H1 (cell line): ENCODE measurements at regions not wholly inside any gene's neighbourhood (a gene's known extent, or its start where the extent isn't known, plus 50 kb on each side); places are given as distances from the start of the nearest gene placed in this dataset.

Source experiments
- CTCF ChIA-PET: fragments of 300-600 bp; sonication (Branson Sonifier 250); formaldehyde crosslinking; loops from one replicate; lab custom pipeline; 2021; ENCODE audit not compliant: partially characterized antibody; lab: Charles Lee
- POLR2A ChIA-PET: fragments of 300-600 bp; sonication (Branson Sonifier 250); formaldehyde crosslinking; loops from one replicate; lab custom pipeline; 2021; ENCODE audit warnings: inconsistent platforms; ENCODE audit not compliant: partially characterized antibody; lab: Charles Lee
- DNase-seq, 2 experiments: peaks; one replicate each; pipeline versions ENCODE4 v3.0.0 to v3.0.0-alpha.2; 2010 to 2022; ENCODE audit warnings: low spot score in 2 of 2, low read depth in 1 of 2, mixed read lengths in 1 of 2
- FAIRE-seq: peaks from 2 replicates; lab custom pipeline; 2011; peaks lifted over from hg19 to GRCh38; lab: Jason Lieb, UNC
- H2AFZ ChIP-seq: 2 replicates; pipeline ENCODE4 v1.8.1; 2012; ENCODE audit warnings: low read length, inconsistent platforms
- H2AK5ac ChIP-seq: 2 replicates; pipeline ENCODE4 v1.6.1; 2013; ENCODE audit warnings: low read depth, low read length
- H2BK120ac ChIP-seq: replicated peaks from 2 replicates; pipeline ENCODE3; 2013; ENCODE audit warnings: low read depth, low read length, inconsistent platforms
- H2BK12ac ChIP-seq: 2 replicates; pipeline ENCODE4 v1.6.1; 2013; ENCODE audit warnings: low read depth, low read length
- H2BK15ac ChIP-seq: 2 replicates; pipeline ENCODE4 v1.6.1; 2013; ENCODE audit warnings: low read length
- H2BK20ac ChIP-seq: 2 replicates; pipeline ENCODE4 v1.6.1; 2013; ENCODE audit warnings: low read length
- H2BK5ac ChIP-seq: 2 replicates; pipeline ENCODE4 v1.6.1; 2013; ENCODE audit warnings: low read depth, low read length
- H3K14ac ChIP-seq: 2 replicates; pipeline ENCODE4 v1.6.1; 2013; ENCODE audit warnings: inconsistent platforms; ENCODE audit not compliant: insufficient read length
- H3K18ac ChIP-seq: 2 replicates; pipeline ENCODE4 v1.6.1; 2013; ENCODE audit warnings: low read length; ENCODE audit errors: extremely low read depth
- H3K23ac ChIP-seq: 2 replicates; pipeline ENCODE4 v1.6.1; 2013; ENCODE audit warnings: inconsistent platforms; ENCODE audit not compliant: insufficient read length
- H3K23me2 ChIP-seq: 2 replicates; pipeline ENCODE4 v1.6.1; 2013; ENCODE audit warnings: low read depth, low read length
- H3K27ac ChIP-seq: 2 replicates; pipeline ENCODE4 v1.6.1; 2011; ENCODE audit warnings: low read depth, low read length, inconsistent platforms
- H3K27me3 ChIP-seq, 4 experiments: replicated peaks in 1 of 4; 1 replicate in 1 of 4; 2 replicates in 3 of 4; pipeline versions ENCODE4 v1.6.1 to v1.8.1; 2011 to 2013; ENCODE audit warnings: low read length in 3 of 4, mild to moderate bottlenecking in 3 of 4, inconsistent platforms in 2 of 4, mixed read lengths in 2 of 4, moderate library complexity in 1 of 4; ENCODE audit not compliant: control insufficient read depth in 3 of 4, insufficient read depth in 3 of 4; ENCODE audit errors: extremely low read depth in 1 of 4
- H3K36me3 ChIP-seq, 4 experiments: 2 replicates each; pipeline versions ENCODE4 v1.6.1 to v1.8.1; 2011 to 2013; ENCODE audit warnings: mild to moderate bottlenecking in 4 of 4, low read length in 3 of 4, moderate library complexity in 2 of 4, control low read depth in 1 of 4, inconsistent platforms in 1 of 4; ENCODE audit not compliant: insufficient read depth in 4 of 4, control insufficient read depth in 2 of 4
- H3K4ac ChIP-seq: replicated peaks from 2 replicates; pipeline ENCODE3; 2013; ENCODE audit warnings: low read length, low read depth, mixed read lengths, inconsistent platforms; ENCODE audit not compliant: insufficient read length
- H3K4me1 ChIP-seq, 4 experiments: replicated peaks in 1 of 4; 1 replicate in 1 of 4; 2 replicates in 3 of 4; pipeline versions ENCODE4 v1.6.1 to v1.8.1; 2011 to 2013; ENCODE audit warnings: low read length in 3 of 4, inconsistent platforms in 2 of 4, mixed read lengths in 1 of 4; ENCODE audit not compliant: insufficient read depth in 4 of 4, control insufficient read depth in 3 of 4
- H3K4me2 ChIP-seq, 2 experiments: 2 replicates each; pipeline versions ENCODE4 v1.6.1 to v1.8.1; 2011 to 2013; ENCODE audit warnings: low read depth in 2 of 2, low read length in 2 of 2, control low read depth in 1 of 2, inconsistent platforms in 1 of 2, mild to moderate bottlenecking in 1 of 2; ENCODE audit not compliant: insufficient read depth in 1 of 2
- H3K4me3 ChIP-seq, 4 experiments: fragments of 200-600, 300-600 bp in 1 of 4; sonication (generic), shearing (Covaris generic), sonication (Bioruptor Twin) in 1 of 4; 2 replicates each; pipeline versions ENCODE4 v1.5.1 to v1.8.1; 2011 to 2016; ENCODE audit warnings: low read length in 4 of 4, low read depth in 3 of 4, control low read depth in 2 of 4, inconsistent platforms in 2 of 4, mild to moderate bottlenecking in 2 of 4, mixed read lengths in 1 of 4, moderate library complexity in 1 of 4; ENCODE audit not compliant: insufficient read depth in 2 of 4; ENCODE audit errors: extremely low read depth in 1 of 4
- H3K56ac ChIP-seq: replicated peaks from 2 replicates; pipeline ENCODE3; 2013; ENCODE audit warnings: low read depth, mild to moderate bottlenecking, mixed read lengths, low read length, inconsistent platforms; ENCODE audit not compliant: insufficient read length
- H3K79me1 ChIP-seq: 2 replicates; pipeline ENCODE4 v1.6.1; 2013; ENCODE audit warnings: low read depth, low read length, control low read depth
- H3K79me2 ChIP-seq, 2 experiments: 2 replicates each; pipeline versions ENCODE4 v1.6.1 to v1.8.1; 2012 to 2013; ENCODE audit warnings: low read length in 2 of 2, mild to moderate bottlenecking in 2 of 2, inconsistent platforms in 1 of 2; ENCODE audit not compliant: insufficient read depth in 2 of 2, control insufficient read depth in 1 of 2
- H3K9ac ChIP-seq, 4 experiments: replicated peaks in 1 of 4; 1 replicate in 1 of 4; 2 replicates in 3 of 4; pipeline versions ENCODE4 v1.6.1 to v1.8.1; 2011 to 2013; ENCODE audit warnings: low read depth in 3 of 4, low read length in 3 of 4, control low read depth in 2 of 4, mild to moderate bottlenecking in 2 of 4, moderate library complexity in 2 of 4, inconsistent platforms in 1 of 4; ENCODE audit errors: extremely low read depth in 1 of 4
- H3K9me3 ChIP-seq, 2 experiments: 2 replicates each; pipeline versions ENCODE4 v1.6.1 to v1.8.1; 2012 to 2013; ENCODE audit warnings: mild to moderate bottlenecking in 2 of 2, moderate library complexity in 2 of 2, control low read depth in 1 of 2, inconsistent platforms in 1 of 2, low read depth in 1 of 2, low read length in 1 of 2, mixed read lengths in 1 of 2; ENCODE audit not compliant: insufficient read depth in 2 of 2
- H4K20me1 ChIP-seq, 2 experiments: replicated peaks in 1 of 2; 2 replicates each; pipeline versions ENCODE3 to v1.8.1; 2011 to 2013; ENCODE audit warnings: inconsistent platforms in 2 of 2, low read length in 2 of 2, mild to moderate bottlenecking in 1 of 2; ENCODE audit not compliant: insufficient read depth in 2 of 2, control insufficient read depth in 1 of 2
- H4K5ac ChIP-seq: 2 replicates; pipeline ENCODE4 v1.6.1; 2013; ENCODE audit warnings: low read length, low read depth, mixed read lengths, inconsistent platforms; ENCODE audit not compliant: insufficient read length
- H4K8ac ChIP-seq: 2 replicates; pipeline ENCODE4 v1.8.0; 2013; ENCODE audit warnings: mild to moderate bottlenecking, moderate library complexity, low read length, inconsistent platforms; ENCODE audit not compliant: insufficient read depth; ENCODE audit errors: extremely low read depth
- H4K91ac ChIP-seq: replicated peaks from 2 replicates; pipeline ENCODE3; 2013; ENCODE audit warnings: low read length, mixed read lengths, inconsistent platforms; ENCODE audit not compliant: insufficient read length
- BCL11A ChIP-seq, 2 experiments: IDR thresholded peaks; one replicate each; pipeline ENCODE4 v1.6.1; 2011; ENCODE audit warnings: low read depth in 2 of 2, low read length in 2 of 2, mild to moderate bottlenecking in 2 of 2
- CBX5 ChIP-seq: fragments of 300-800, 300-1000 bp; sonication (generic); IDR thresholded peaks from 2 replicates; pipeline ENCODE4 v1.7.1; 2016; ENCODE audit warnings: antibody characterized with exemption, low read length, low read depth
- JUN ChIP-seq: IDR thresholded peaks from 2 replicates; pipeline ENCODE4 v1.6.1; 2011; ENCODE audit warnings: low read depth, mild to moderate bottlenecking, improper control_type of control experiment, low read length
- KDM1A ChIP-seq: fragments of 200-600, 300-600 bp; sonication (generic); IDR thresholded peaks from 2 replicates; pipeline ENCODE4 v1.7.1; 2016; ENCODE audit warnings: mild to moderate bottlenecking, low read length, borderline replicate concordance
- KDM5A ChIP-seq: fragments of 200-600 bp; IDR thresholded peaks from 2 replicates; pipeline ENCODE4 v1.7.1; 2012; ENCODE audit warnings: mild to moderate bottlenecking, low read length, inconsistent platforms, mixed read lengths
- SIRT6 ChIP-seq: IDR thresholded peaks from one replicate; pipeline ENCODE4 v1.7.1; 2012; ENCODE audit warnings: low read length, inconsistent platforms
- TBP ChIP-seq: IDR thresholded peaks from 2 replicates; pipeline ENCODE4 v1.6.1; 2011; ENCODE audit warnings: low read depth, low read length, improper control_type of control experiment
- WGBS, 2 experiments: shearing (Covaris generic) in 1 of 2; methylation state at CpG; one replicate each; pipeline versions ENCODE4 v1.1.6 to v1.1.7; 2013 to 2015; ENCODE audit warnings: low lambda C conversion rate in 2 of 2, mixed read lengths in 2 of 2, inconsistent platforms in 1 of 2, low coverage in 1 of 2, missing lambda C conversion rate in 1 of 2; ENCODE audit not compliant: insufficient replicate concordance in 2 of 2, insufficient coverage in 1 of 2, insufficient read length in 1 of 2; ENCODE audit errors: extremely low coverage in 1 of 2, missing lambda C conversion rate in 1 of 2; 5-methylcytosine and 5-hydroxymethylcytosine counted together

DNA sequence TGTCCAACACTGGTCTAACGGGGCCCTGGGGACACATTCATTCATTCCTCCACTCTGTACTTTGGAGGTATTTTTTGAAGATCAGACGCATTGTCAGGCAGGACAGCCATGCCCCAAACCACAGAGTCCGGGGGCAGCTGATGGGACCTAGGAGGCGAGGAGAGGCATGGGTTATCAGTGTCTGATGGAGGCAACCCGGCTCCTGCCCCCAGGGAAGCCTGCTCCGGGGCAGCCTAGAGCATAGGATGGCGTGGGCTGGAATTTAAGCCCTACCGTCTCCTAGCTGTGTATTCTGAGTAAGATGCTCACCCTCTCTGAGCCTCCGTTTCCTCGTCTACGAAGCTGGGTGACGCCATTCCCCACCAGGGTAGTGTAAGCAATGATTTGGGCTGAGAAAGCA, 55.4 kb upstream of the ELN start:
- POLR2A ChIA-PET, result interaction anchor here (1.0 to 1.1 kb wide), 2 partner anchors 53 to 54 kb away, joined by 3 read pairs; no protein-coding TSS in a partner anchor
- H3K23ac ChIP-seq, result no peak overlapping the region
- FAIRE-seq, result no peak

More for the DNA sequence above, 55.4 kb upstream of the ELN start:
- no peak overlapping the region for H3K4me2 ChIP-seq
- H2BK20ac ChIP-seq, result no peak overlapping the region
- no peak overlapping the region for H3K27ac ChIP-seq
- 87% methylated on average over 12 of the region's 12 CpGs; no CpG with 5 or more reads in 1 of the 2 experiments for WGBS, 2 experiments
- H3K4me3 ChIP-seq, result no peak overlapping the region
- no peak overlapping the region for H3K18ac ChIP-seq
- H4K8ac ChIP-seq, result no peak overlapping the region
- no peaks in the 10 kb centered on the region for H3K79me2 ChIP-seq
- TF ChIP-seq CBX5 (no peak), KDM1A (no peak), TBP (no peak), KDM5A (no peak), SIRT6 (no peak), BCL11A (IDR thresholded peaks at IDR 0.05; ENCODE audit: low read depth in 2 of 2, low read length in 2 of 2) (no peak), JUN (no peak)
- H2AFZ ChIP-seq, result no peak overlapping the region
- no peak overlapping the region for H3K56ac ChIP-seq
- H3K9me3 ChIP-seq, result no peaks in the 10 kb centered on the region
- no peak overlapping the region for H3K9ac ChIP-seq
- no peaks in the 10 kb centered on the region for H4K20me1 ChIP-seq
- H4K5ac ChIP-seq, result no peak overlapping the region
- no peak overlapping the region for H2AK5ac ChIP-seq
- no peaks in the 10 kb centered on the region for H3K79me1 ChIP-seq
- no peak overlapping the region for H2BK12ac ChIP-seq
- peak in 1 of 2 experiments; percentile 39 for DNase-seq
- peaks cover 0 to 3% (median under 1%) of the 10 kb centered on the region in 4 experiments; a peak in 2 of 7 replicates for H3K4me1 ChIP-seq
- no peak overlapping the region for H2BK15ac ChIP-seq
- no peak overlapping the region for H2BK120ac ChIP-seq
- CTCF ChIA-PET, result interaction anchor here (0.6 to 2.5 kb wide), 14 partner anchors 9 to 435 kb away, joined by 3 to 7 read pairs (median 3); no protein-coding TSS in a partner anchor
- no peaks in the 10 kb centered on the region for H3K36me3 ChIP-seq
- H3K27me3 ChIP-seq, result no peaks in the 10 kb centered on the region
- H4K91ac ChIP-seq, result no peak overlapping the region
- H3K23me2 ChIP-seq, result peaks cover 2% of the 10 kb centered on the region; the same call in 1 of the 2 replicates
- H3K14ac ChIP-seq, result no peak overlapping the region
- no peak overlapping the region for H3K4ac ChIP-seq
- H2BK5ac ChIP-seq, result no peak overlapping the region
